Astrocyte (in vitro differentiated cells and primary cell): ENCODE measurements at regions not wholly inside any gene's neighbourhood (a gene's known extent, or its start where the extent isn't known, plus 50 kb on each side); places are given as distances from the start of the nearest gene placed in this dataset.
"Not testable (repeated sequence)": the region's sequence is repeated elsewhere in the genome, so short reads cannot be mapped to it uniquely, and the experiment has no call there.

Source experiments
- DNase-seq: peaks from one replicate; pipeline ENCODE4 v3.0.0-alpha.2; 2010; ENCODE audit warnings: low read depth
- FAIRE-seq: peaks from 2 replicates; lab custom pipeline; 2011; peaks lifted over from hg19 to GRCh38; lab: Jason Lieb, UNC
- H2AFZ ChIP-seq: 2 replicates; pipeline ENCODE4 v1.6.0; 2012; ENCODE audit warnings: low read depth, low read length, inconsistent platforms
- H3K27ac ChIP-seq: 2 replicates; pipeline ENCODE4 v1.5.1; 2011; ENCODE audit warnings: low read depth, low read length, inconsistent platforms
- H3K27me3 ChIP-seq: 2 replicates; pipeline ENCODE4 v1.6.0; 2011; ENCODE audit warnings: low read length, inconsistent platforms; ENCODE audit not compliant: insufficient read depth
- H3K36me3 ChIP-seq: 2 replicates; pipeline ENCODE4 v1.5.1; 2011; ENCODE audit warnings: low read length, inconsistent platforms; ENCODE audit not compliant: insufficient read depth
- H3K4me1 ChIP-seq: 2 replicates; pipeline ENCODE4 v1.5.1; 2011; ENCODE audit warnings: low read length, inconsistent platforms; ENCODE audit not compliant: insufficient read depth
- H3K4me2 ChIP-seq: 2 replicates; pipeline ENCODE4 v1.6.0; 2012; ENCODE audit warnings: low read length, inconsistent platforms
- H3K4me3 ChIP-seq: 2 replicates; pipeline ENCODE4 v1.5.1; 2011; ENCODE audit warnings: low read depth, mild to moderate bottlenecking, low read length, inconsistent platforms; ENCODE audit not compliant: insufficient read depth
- H3K79me2 ChIP-seq: 2 replicates; pipeline ENCODE4 v1.6.0; 2012; ENCODE audit warnings: mild to moderate bottlenecking, low read length, inconsistent platforms; ENCODE audit not compliant: insufficient read depth
- H3K9ac ChIP-seq: 2 replicates; pipeline ENCODE4 v1.6.0; 2012; ENCODE audit warnings: mild to moderate bottlenecking, low read length, inconsistent platforms
- H3K9me3 ChIP-seq: 2 replicates; pipeline ENCODE4 v1.5.1; 2012; ENCODE audit warnings: low read depth, mild to moderate bottlenecking, low read length, inconsistent platforms; ENCODE audit not compliant: insufficient read depth
- H4K20me1 ChIP-seq: 2 replicates; pipeline ENCODE4 v1.6.0; 2012; ENCODE audit warnings: low read length, inconsistent platforms; ENCODE audit not compliant: insufficient read depth
- H3K27ac Mint-ChIP-seq: one replicate; pipeline ENCODE4 v1.8.0; 2021; ENCODE audit warnings: mild to moderate bottlenecking, mixed read lengths; ENCODE audit not compliant: unreplicated experiment
- H3K27me3 Mint-ChIP-seq: one replicate; pipeline ENCODE4 v1.8.0; 2021; ENCODE audit warnings: low read depth, mixed read lengths; ENCODE audit not compliant: unreplicated experiment
- H3K36me3 Mint-ChIP-seq: one replicate; pipeline ENCODE4 v1.8.0; 2021; ENCODE audit warnings: low read depth, mixed read lengths; ENCODE audit not compliant: unreplicated experiment
- H3K4me1 Mint-ChIP-seq: one replicate; pipeline ENCODE4 v1.8.0; 2021; ENCODE audit warnings: low read depth, mixed read lengths; ENCODE audit not compliant: unreplicated experiment
- H3K4me3 Mint-ChIP-seq: one replicate; pipeline ENCODE4 v1.8.0; 2021; ENCODE audit warnings: mild to moderate bottlenecking, moderate library complexity, mixed read lengths; ENCODE audit not compliant: unreplicated experiment
- H3K9me3 Mint-ChIP-seq: one replicate; pipeline ENCODE4 v1.8.0; 2021; ENCODE audit warnings: mild to moderate bottlenecking, mixed read lengths; ENCODE audit not compliant: unreplicated experiment
- EZH2 ChIP-seq: IDR thresholded peaks from 2 replicates; pipeline ENCODE4 v1.6.1; 2012; ENCODE audit warnings: mild to moderate bottlenecking, low read length, inconsistent platforms; ENCODE audit not compliant: insufficient read depth
- TF ChIP-seq, protein P1 (sequence below): IDR thresholded peaks from 2 replicates; pipeline ENCODE4 v1.5.1; 2011; ENCODE audit warnings: low read depth, mild to moderate bottlenecking, inconsistent platforms, low read length, moderate library complexity; ENCODE audit not compliant: insufficient read depth

DNA sequence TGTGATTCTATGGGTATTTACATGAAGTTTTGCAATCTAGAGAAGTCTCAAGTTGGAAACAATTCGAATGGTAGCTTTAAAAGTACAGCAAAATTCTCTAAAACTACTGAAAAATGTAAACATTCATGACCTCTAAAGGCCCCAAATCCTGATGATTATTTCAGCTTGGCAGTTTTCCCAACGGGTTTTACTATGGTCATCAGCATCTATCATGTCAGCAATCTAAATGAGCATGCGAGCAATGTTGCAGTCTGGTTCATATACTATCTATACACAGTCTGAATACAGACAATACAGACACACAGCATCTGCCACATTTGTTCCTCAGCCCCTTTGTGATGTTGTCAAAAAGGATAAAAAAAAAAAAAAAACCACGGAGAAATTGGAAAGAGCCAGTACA lies 790.3 kb upstream of the HTR2C start:
- FAIRE-seq (peak; percentile 37), DNase-seq (peak; percentile 4)
- Mint-ChIP-seq H3K27me3 (no peaks in the 10 kb centered on the region), H3K27ac (no peak overlapping the region), H3K36me3 (no peaks in the 10 kb centered on the region), H3K4me1 (no peaks in the 10 kb centered on the region), H3K4me3 (no peak overlapping the region), H3K9me3 (no peaks in the 10 kb centered on the region)
- Histone ChIP-seq H4K20me1 (no peaks in the 10 kb centered on the region), H3K36me3 (no peaks in the 10 kb centered on the region), H3K4me1 (no peaks in the 10 kb centered on the region), H3K27me3 (no peaks in the 10 kb centered on the region), H3K4me3 (no peak overlapping the region), H3K4me2 (no peak overlapping the region), H3K27ac (no peak overlapping the region), H3K9ac (no peak overlapping the region), H3K9me3 (no peaks in the 10 kb centered on the region), H2AFZ (no peak overlapping the region), H3K79me2 (no peaks in the 10 kb centered on the region)
- TF ChIP-seq, protein P1, sequence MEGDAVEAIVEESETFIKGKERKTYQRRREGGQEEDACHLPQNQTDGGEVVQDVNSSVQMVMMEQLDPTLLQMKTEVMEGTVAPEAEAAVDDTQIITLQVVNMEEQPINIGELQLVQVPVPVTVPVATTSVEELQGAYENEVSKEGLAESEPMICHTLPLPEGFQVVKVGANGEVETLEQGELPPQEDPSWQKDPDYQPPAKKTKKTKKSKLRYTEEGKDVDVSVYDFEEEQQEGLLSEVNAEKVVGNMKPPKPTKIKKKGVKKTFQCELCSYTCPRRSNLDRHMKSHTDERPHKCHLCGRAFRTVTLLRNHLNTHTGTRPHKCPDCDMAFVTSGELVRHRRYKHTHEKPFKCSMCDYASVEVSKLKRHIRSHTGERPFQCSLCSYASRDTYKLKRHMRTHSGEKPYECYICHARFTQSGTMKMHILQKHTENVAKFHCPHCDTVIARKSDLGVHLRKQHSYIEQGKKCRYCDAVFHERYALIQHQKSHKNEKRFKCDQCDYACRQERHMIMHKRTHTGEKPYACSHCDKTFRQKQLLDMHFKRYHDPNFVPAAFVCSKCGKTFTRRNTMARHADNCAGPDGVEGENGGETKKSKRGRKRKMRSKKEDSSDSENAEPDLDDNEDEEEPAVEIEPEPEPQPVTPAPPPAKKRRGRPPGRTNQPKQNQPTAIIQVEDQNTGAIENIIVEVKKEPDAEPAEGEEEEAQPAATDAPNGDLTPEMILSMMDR, result no peak
- TF ChIP-seq EZH2, result no peak

DNA sequence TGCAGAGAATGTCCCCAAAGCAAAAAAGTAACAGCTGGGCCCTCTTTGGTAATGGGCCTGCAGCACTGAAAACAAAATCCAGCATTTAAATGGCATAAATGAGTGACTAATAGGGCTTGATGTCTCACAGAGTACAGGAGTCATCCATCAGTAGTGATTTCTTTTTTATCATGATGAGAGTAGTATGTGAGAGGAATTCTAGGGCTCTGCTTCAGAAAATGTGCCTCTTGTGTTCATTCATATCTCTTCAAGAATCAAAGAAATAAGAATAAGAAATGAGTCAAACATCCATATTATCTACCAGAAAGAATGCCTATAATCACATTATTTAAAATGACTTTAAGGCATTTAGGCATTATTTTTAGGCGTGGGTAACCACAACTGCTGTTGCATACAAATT lies 792.9 kb upstream of the HTR2C start:
- H3K36me3 ChIP-seq, result no peaks in the 10 kb centered on the region
- Mint-ChIP-seq H3K4me3 (no peak overlapping the region), H3K4me1 (no peaks in the 10 kb centered on the region), H3K9me3 (no peaks in the 10 kb centered on the region), H3K27me3 (no peaks in the 10 kb centered on the region), H3K36me3 (no peaks in the 10 kb centered on the region), H3K27ac (no peak overlapping the region)
- H3K27me3 ChIP-seq, result no peaks in the 10 kb centered on the region
- no peak overlapping the region for H3K9ac ChIP-seq
- DNase-seq (peak; percentile 52), FAIRE-seq (peak; percentile 34)
- H3K4me2 ChIP-seq, result no peak overlapping the region
- no peak overlapping the region for H2AFZ ChIP-seq
- no peaks in the 10 kb centered on the region for H3K4me1 ChIP-seq
- no peaks in the 10 kb centered on the region for H4K20me1 ChIP-seq
- no peaks in the 10 kb centered on the region for H3K79me2 ChIP-seq
- H3K4me3 ChIP-seq, result no peak overlapping the region
- no peaks in the 10 kb centered on the region for H3K9me3 ChIP-seq
- H3K27ac ChIP-seq, result no peak overlapping the region
- TF ChIP-seq, protein P1, result no peak
- TF ChIP-seq EZH2, result no peak

DNA sequence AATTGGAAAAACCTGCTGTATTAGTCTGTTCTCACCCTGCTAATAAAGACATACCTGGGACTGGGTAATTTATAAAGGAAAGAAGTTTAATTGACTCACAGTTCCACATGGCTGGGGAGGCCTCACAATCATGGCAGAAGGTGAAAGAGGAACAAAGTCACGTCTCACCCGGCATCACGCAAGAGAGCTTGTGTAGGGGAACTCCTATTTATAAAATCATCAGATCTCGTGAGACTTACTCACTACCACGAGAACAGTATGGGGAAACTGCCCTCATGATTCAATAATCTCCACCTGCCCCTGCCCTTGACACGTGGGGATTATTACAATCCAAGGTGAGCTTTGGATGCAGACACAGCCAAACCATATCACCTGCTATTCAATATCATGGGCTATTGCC lies 799.1 kb upstream of the HTR2C start:
- not testable (repeated sequence) for H3K4me3 ChIP-seq, H3K9me3 ChIP-seq, H4K20me1 ChIP-seq, DNase-seq, H3K9ac ChIP-seq, H3K27me3 ChIP-seq, H3K36me3 Mint-ChIP-seq, H3K27ac Mint-ChIP-seq, H3K27ac ChIP-seq, H3K4me1 ChIP-seq, H3K36me3 ChIP-seq, H3K4me1 Mint-ChIP-seq, H3K27me3 Mint-ChIP-seq, H3K79me2 ChIP-seq, H3K4me2 ChIP-seq, H3K9me3 Mint-ChIP-seq, H3K4me3 Mint-ChIP-seq, H2AFZ ChIP-seq
- peak; percentile 32 for FAIRE-seq
